Type B pancreatic cell (in vitro differentiated cells): ENCODE measurements at regions not wholly inside any gene's neighbourhood (a gene's known extent, or its start where the extent isn't known, plus 50 kb on each side); places are given as distances from the start of the nearest gene placed in this dataset.

ENCODE experiments used
- DNase-seq: peaks from one replicate; pipeline ENCODE4 v3.0.0; 2021; ENCODE audit warnings: mixed read lengths; ENCODE audit not compliant: unreplicated experiment; ENCODE audit errors: extremely low spot score
- H3K27ac Mint-ChIP-seq: 2 replicates; pipeline ENCODE4 v1.8.0; 2021; ENCODE audit warnings: mild to moderate bottlenecking, mixed read lengths
- H3K27me3 Mint-ChIP-seq: 2 replicates; pipeline ENCODE4 v1.8.0; 2021; ENCODE audit warnings: mixed read lengths
- H3K36me3 Mint-ChIP-seq: 2 replicates; pipeline ENCODE4 v1.8.0; 2021; ENCODE audit warnings: mixed read lengths
- H3K4me1 Mint-ChIP-seq: one replicate; pipeline ENCODE4 v1.8.0; 2021; ENCODE audit warnings: mixed read lengths; ENCODE audit not compliant: unreplicated experiment
- H3K4me3 Mint-ChIP-seq: 2 replicates; pipeline ENCODE4 v1.8.0; 2021; ENCODE audit warnings: mild to moderate bottlenecking, mixed read lengths
- H3K9me3 Mint-ChIP-seq: 2 replicates; pipeline ENCODE4 v1.8.0; 2021; ENCODE audit warnings: mixed read lengths
- TF ChIP-seq, protein P1 (sequence below): fragments of 200-600 bp; sonication (generic); conservative IDR thresholded peaks from 2 replicates; pipeline ENCODE4 v1.5.0; 2021; ENCODE audit warnings: antibody characterized with exemption, mild to moderate bottlenecking

DNA sequence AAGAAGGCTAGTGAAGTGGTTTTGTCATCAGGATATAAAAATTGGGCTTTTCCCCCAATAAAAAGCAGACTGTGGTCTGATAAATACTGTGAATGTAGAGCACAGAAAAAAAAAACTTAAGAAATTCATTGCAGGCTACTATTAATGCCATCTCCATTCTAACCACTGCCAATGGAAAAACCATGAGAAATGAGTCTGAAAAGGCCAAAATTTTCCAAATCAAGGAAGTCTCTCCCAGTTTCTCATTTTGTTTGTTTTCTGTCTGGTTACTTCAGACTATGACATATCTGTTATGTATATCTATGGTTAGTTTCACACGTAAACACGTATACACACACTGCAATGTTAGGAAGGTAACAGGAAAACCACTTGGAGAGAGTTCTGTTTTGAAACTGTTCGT lies 193.6 kb upstream of the TSC22D1 start:
- H3K27me3 Mint-ChIP-seq = no peaks in the 10 kb centered on the region
- no peak overlapping the region for H3K4me3 Mint-ChIP-seq
- no peaks in the 10 kb centered on the region for H3K36me3 Mint-ChIP-seq
- H3K4me1 Mint-ChIP-seq = peaks cover 14% of the 10 kb centered on the region
- DNase-seq = no peak
- no peaks in the 10 kb centered on the region for H3K9me3 Mint-ChIP-seq
- TF ChIP-seq, protein P1, sequence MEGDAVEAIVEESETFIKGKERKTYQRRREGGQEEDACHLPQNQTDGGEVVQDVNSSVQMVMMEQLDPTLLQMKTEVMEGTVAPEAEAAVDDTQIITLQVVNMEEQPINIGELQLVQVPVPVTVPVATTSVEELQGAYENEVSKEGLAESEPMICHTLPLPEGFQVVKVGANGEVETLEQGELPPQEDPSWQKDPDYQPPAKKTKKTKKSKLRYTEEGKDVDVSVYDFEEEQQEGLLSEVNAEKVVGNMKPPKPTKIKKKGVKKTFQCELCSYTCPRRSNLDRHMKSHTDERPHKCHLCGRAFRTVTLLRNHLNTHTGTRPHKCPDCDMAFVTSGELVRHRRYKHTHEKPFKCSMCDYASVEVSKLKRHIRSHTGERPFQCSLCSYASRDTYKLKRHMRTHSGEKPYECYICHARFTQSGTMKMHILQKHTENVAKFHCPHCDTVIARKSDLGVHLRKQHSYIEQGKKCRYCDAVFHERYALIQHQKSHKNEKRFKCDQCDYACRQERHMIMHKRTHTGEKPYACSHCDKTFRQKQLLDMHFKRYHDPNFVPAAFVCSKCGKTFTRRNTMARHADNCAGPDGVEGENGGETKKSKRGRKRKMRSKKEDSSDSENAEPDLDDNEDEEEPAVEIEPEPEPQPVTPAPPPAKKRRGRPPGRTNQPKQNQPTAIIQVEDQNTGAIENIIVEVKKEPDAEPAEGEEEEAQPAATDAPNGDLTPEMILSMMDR = no peak
- H3K27ac Mint-ChIP-seq = no peak overlapping the region

DNA sequence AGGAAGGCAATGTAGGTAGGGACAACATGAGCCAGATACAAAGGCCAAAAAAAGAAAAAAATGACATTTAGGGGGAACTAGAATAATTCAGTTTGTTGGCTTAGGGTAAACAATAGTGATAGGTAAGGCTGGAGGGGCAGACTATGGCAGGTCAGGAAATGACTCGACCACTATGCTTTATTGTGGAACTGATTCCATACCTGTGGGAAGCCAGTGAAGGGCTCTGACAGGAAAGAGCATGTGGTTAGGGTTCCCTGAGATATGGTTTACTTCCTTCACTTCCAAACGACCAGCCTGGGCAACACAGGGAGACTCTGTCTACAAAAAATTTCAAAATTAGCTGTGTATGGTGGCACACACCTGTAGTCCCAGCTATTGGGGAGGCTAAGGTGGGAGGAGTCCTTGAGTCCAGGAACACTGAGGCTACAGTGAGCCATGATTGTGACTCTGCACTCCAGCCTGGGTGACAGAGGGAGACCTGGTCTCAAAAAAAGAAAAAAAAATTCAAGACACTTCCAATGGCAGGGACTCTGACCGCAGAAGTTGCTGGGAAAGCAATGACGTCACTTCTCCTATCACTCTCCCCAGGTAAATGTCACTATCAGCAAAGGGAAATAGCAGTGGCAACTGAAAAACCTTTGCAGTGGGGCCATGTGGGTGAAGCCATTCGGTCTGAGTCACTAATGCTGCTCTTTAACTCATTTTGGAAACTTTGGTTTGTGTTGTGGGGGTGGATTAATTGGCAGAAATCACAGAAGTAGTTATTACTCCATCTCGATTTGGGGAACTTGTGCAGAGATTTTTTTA lies 192.8 kb upstream of the TSC22D1 start:
- H3K27ac Mint-ChIP-seq = no peak overlapping the region
- no peaks in the 10 kb centered on the region for H3K36me3 Mint-ChIP-seq
- no peak overlapping the region for H3K4me3 Mint-ChIP-seq
- TF ChIP-seq, protein P1 = no peak
- no peaks in the 10 kb centered on the region for H3K9me3 Mint-ChIP-seq
- H3K27me3 Mint-ChIP-seq = no peaks in the 10 kb centered on the region
- DNase-seq = no peak
- peaks cover 20% of the 10 kb centered on the region for H3K4me1 Mint-ChIP-seq

DNA sequence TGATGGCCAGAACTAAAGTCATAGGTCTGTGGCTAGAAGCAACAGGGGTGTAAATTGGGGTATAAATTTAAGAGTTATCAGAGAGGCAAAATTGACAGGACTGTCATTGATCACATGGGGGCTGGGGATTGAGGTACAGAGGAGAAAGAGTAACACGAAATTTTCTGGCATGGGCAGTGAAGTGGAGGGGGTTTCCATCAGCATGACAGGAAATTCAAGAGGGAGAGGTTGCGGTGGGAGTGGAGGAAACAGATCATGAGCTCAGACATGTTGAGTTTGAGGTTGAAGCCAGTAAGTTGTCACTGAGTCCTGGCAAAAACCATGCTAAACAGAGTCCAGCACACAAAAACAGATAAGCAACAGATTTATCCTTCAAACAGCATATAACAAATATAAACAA lies 192.1 kb upstream of the TSC22D1 start:
- peaks cover 27% of the 10 kb centered on the region for H3K4me1 Mint-ChIP-seq
- H3K27me3 Mint-ChIP-seq = no peaks in the 10 kb centered on the region
- no peaks in the 10 kb centered on the region for H3K9me3 Mint-ChIP-seq
- H3K36me3 Mint-ChIP-seq = no peaks in the 10 kb centered on the region
- H3K27ac Mint-ChIP-seq = no peak overlapping the region
- H3K4me3 Mint-ChIP-seq = no peak overlapping the region
- TF ChIP-seq, protein P1 = no peak
- no peak for DNase-seq

DNA sequence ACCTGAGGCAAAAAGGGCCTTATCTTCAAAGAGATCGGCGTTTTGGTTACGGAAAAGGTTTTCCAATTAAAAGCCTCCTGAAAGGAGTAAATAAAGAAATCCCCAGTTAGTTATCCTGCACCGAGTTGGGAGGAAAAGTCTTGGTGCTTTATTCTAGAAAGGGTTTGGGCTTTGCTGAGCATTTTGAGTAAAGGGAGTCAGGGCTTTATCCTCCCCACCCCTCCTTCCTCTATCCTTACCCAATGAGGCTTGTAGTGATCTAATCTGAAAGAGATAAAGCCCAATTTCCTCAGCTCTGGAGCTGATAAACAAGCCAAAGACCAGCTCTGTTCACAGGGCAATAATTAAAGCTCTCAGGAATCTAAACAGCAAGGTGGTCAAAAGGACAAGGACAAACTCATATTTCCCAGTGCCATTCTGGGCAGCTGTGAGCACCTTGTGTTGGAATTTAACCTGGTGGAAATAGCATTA lies 188.9 kb upstream of the TSC22D1 start:
- Mint-ChIP-seq H3K4me1 (peaks cover 33% of the 10 kb centered on the region), H3K9me3 (no peaks in the 10 kb centered on the region), H3K4me3 (no peak overlapping the region), H3K27ac (peak overlapping the region; percentile 80), H3K27me3 (no peaks in the 10 kb centered on the region), H3K36me3 (no peaks in the 10 kb centered on the region)
- TF ChIP-seq, protein P1 = no peak
- no peak for DNase-seq

DNA sequence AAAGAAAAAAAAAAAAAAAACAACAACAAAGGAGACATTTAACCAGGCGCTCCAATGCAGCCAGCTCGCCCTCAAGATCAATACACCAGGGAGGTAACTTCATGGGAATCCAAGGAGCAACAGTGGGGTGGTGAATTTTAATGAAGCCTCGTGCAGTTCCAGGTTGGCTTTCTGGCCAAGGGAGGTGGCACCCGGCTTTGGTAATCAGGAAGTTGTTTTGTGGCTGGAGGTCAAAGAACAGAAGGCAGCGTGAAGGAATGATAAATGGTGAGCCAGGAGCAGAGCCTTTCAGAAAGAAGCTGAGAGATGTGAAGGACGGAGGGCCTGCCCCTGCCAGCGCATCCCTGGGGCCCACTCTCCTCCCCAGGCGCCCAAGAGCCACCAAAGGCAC lies 188.2 kb upstream of the TSC22D1 start:
- Mint-ChIP-seq H3K27me3 (no peaks in the 10 kb centered on the region), H3K9me3 (no peaks in the 10 kb centered on the region), H3K36me3 (no peaks in the 10 kb centered on the region), H3K27ac (peak overlapping the region; percentile 80), H3K4me1 (peaks cover 40% of the 10 kb centered on the region), H3K4me3 (peak overlapping the region; percentile 55)
- TF ChIP-seq, protein P1 = no peak
- DNase-seq = no peak
